CD4-positive, alpha-beta T cell treated with Interleukin-2 at 100 ng/mL for 4 hours (primary cell): ENCODE measurements at regions not wholly inside any gene's neighbourhood (a gene's known extent, or its start where the extent isn't known, plus 50 kb on each side); places are given as distances from the start of the nearest gene placed in this dataset.

Experiments used
- DNase-seq: peaks from one replicate; pipeline ENCODE4 v3.0.0-alpha.2; 2020; ENCODE audit warnings: low spot score

GRCh38 chr10:108784534-108784933, 1138.8 kb downstream of the XPNPEP1 start:
- no peak for DNase-seq

GRCh38 chr10:108783897-108784296, 1139.4 kb downstream of the XPNPEP1 start:
- no peak for DNase-seq

- DNase-seq: no peak
Measured at GRCh38 chr10:108782411-108782810, 1140.9 kb downstream of the XPNPEP1 start.

- no peak for DNase-seq
Measured at GRCh38 chr10:108779501-108779900, 1143.8 kb downstream of the XPNPEP1 start.

GRCh38 chr10:108775911-108776475, 1147.3 kb downstream of the XPNPEP1 start:
- DNase-seq: no peak

- DNase-seq: no peak
Measured at GRCh38 chr10:108771106-108771505, 1152.2 kb downstream of the XPNPEP1 start.

- no peak for DNase-seq
Measured at GRCh38 chr10:108765794-108766193, 1157.5 kb downstream of the XPNPEP1 start.

- DNase-seq: no peak
Measured at GRCh38 chr10:108757946-108758345, 1165.4 kb downstream of the XPNPEP1 start.

GRCh38 chr10:108755646-108756045, 1167.7 kb downstream of the XPNPEP1 start:
- no peak for DNase-seq

GRCh38 chr10:108753326-108753725, 1170.0 kb downstream of the XPNPEP1 start:
- DNase-seq: no peak

GRCh38 chr10:108749042-108749441, 1174.3 kb downstream of the XPNPEP1 start:
- no peak for DNase-seq

GRCh38 chr10:108736111-108736510, 1187.2 kb downstream of the XPNPEP1 start:
- no peak for DNase-seq

- no peak for DNase-seq
Measured at GRCh38 chr10:108735380-108735779, 1187.9 kb downstream of the XPNPEP1 start.

- no peak for DNase-seq
Measured at GRCh38 chr10:108721874-108722273, 1201.4 kb downstream of the XPNPEP1 start.

GRCh38 chr10:108716352-108716751, 1207.0 kb downstream of the XPNPEP1 start:
- DNase-seq: no peak

- no peak for DNase-seq
Measured at GRCh38 chr10:108709927-108710722, 1213.2 kb downstream of the XPNPEP1 start.

- no peak for DNase-seq
Measured at GRCh38 chr10:108708363-108708762, 1214.9 kb downstream of the XPNPEP1 start.

GRCh38 chr10:108696792-108697477, 1226.4 kb downstream of the XPNPEP1 start:
- no peak for DNase-seq

GRCh38 chr10:108691126-108691525, 1232.2 kb downstream of the XPNPEP1 start:
- no peak for DNase-seq

GRCh38 chr10:108690530-108690929, 1232.8 kb downstream of the XPNPEP1 start:
- no peak for DNase-seq

GRCh38 chr10:108689891-108690290, 1233.4 kb downstream of the XPNPEP1 start:
- DNase-seq: no peak

- no peak for DNase-seq
Measured at GRCh38 chr10:108688314-108688713, 1235.0 kb downstream of the XPNPEP1 start.

GRCh38 chr10:108685863-108686531, 1237.3 kb downstream of the XPNPEP1 start:
- no peak for DNase-seq
